Epithelial cell of esophagus (primary cell): ENCODE measurements at regions not wholly inside any gene's neighbourhood (a gene's known extent, or its start where the extent isn't known, plus 50 kb on each side); places are given as distances from the start of the nearest gene placed in this dataset.

Experiments used
- DNase-seq: peaks from one replicate; pipeline ENCODE4 v3.0.0; 2010; ENCODE audit warnings: low read depth
- H3K4me3 ChIP-seq: 2 replicates; pipeline ENCODE4 v1.5.1; 2011; ENCODE audit warnings: mild to moderate bottlenecking, low read length, control low read depth
- TF ChIP-seq, protein P1 (sequence below): IDR thresholded peaks from 2 replicates; pipeline ENCODE4 v1.5.1; 2011; ENCODE audit warnings: low read depth, mild to moderate bottlenecking, low read length, control low read depth, inconsistent platforms; ENCODE audit not compliant: insufficient read depth; ENCODE audit errors: missing control alignments

DNA sequence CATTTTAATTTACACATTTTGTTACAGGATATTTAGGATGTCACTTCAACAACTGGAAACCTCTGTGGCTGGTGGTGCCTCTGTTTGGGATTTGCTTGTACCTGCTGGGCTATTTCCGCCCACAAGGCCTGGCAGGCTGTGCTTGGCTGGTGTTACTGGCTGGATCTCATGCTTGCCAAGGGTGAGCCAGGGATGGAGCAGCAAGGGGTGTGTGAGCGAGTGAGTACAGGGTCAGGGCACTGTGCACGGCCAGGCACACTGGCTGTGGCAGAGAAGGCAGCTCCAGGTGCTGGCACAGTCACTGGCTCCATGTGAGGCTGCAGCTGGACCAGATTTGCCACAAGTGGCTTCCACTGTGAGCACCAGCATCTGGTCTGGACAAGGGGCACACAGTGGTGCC lies 1254.8 kb downstream of the SLITRK5 start:
- DNase-seq: no peak
- no peak overlapping the region for H3K4me3 ChIP-seq
- TF ChIP-seq, protein P1, sequence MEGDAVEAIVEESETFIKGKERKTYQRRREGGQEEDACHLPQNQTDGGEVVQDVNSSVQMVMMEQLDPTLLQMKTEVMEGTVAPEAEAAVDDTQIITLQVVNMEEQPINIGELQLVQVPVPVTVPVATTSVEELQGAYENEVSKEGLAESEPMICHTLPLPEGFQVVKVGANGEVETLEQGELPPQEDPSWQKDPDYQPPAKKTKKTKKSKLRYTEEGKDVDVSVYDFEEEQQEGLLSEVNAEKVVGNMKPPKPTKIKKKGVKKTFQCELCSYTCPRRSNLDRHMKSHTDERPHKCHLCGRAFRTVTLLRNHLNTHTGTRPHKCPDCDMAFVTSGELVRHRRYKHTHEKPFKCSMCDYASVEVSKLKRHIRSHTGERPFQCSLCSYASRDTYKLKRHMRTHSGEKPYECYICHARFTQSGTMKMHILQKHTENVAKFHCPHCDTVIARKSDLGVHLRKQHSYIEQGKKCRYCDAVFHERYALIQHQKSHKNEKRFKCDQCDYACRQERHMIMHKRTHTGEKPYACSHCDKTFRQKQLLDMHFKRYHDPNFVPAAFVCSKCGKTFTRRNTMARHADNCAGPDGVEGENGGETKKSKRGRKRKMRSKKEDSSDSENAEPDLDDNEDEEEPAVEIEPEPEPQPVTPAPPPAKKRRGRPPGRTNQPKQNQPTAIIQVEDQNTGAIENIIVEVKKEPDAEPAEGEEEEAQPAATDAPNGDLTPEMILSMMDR: no peak

DNA sequence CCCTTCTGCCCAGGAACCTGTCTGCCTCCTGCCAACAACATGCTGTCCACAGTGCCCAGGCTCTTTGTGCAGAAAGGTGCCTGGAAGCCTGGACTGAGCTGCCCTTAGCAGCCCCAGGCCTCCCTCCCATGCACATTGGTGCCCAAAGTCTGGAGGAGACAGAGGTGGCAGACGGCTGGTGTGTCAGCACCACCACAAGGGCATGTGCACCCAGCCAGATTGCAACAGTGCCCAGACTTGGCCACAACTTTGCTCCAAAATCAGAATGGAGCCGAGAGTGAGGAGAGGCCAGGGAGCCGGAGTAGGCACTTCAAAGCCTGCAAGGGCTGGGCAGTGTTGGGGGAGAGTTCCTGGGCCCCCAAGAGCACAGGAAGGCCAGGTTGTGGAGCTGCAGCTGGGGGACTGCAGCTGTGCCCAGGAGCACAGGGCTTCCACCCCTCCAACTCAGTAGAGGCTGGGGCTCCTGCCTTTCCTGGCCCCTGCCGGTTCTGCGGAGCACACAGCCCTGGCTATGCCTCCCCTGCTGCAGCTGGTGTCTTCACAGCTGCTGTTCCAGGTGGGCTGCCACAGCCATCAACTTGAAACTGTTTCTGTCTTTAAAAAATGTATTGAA lies 1255.8 kb downstream of the SLITRK5 start:
- TF ChIP-seq, protein P1: no peak

DNA sequence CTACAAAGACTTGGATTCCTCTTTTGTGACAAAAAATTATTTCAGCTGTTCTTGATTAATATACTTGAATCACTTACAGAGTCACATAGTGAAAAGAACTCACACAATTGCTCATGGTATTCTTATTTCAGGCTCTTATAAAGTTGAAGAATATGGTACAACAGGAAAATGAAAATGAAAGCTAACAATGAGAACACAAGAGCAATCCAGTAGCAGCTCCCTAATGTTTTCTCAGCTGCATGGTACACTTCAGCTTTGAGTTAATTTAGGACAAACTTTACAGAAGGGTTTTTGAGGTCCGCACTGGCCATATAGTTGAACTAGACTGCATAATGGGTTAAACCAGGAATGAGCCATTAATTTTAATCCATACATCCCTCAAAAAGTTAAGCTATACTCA lies 1261.8 kb downstream of the SLITRK5 start:
- no peak for DNase-seq
- no peak overlapping the region for H3K4me3 ChIP-seq
- TF ChIP-seq, protein P1: no peak

More for the DNA sequence above, 1255.8 kb downstream of the SLITRK5 start:
- H3K4me3 ChIP-seq: no peak overlapping the region
- DNase-seq: no peak

DNA sequence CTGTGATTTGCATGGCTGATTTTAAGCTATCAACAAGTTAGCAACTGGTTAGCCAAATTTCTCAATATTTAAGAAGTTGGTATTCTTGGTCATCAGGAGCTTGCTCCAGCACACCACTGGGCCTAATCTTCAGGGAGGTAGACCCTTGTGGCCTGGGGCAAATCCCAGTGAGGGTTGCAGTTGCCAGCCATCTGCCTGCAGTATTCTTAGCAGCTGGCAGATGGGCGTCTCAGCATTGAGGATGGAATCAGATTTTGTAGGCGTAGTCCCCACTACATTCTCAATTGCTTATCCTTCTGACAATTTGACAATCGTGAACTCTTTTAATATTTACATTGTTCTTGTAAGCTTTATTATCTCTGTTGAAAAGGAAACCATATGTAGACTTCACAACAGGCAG lies 1266.2 kb downstream of the SLITRK5 start:
- no peak for DNase-seq
- TF ChIP-seq, protein P1: no peak

DNA sequence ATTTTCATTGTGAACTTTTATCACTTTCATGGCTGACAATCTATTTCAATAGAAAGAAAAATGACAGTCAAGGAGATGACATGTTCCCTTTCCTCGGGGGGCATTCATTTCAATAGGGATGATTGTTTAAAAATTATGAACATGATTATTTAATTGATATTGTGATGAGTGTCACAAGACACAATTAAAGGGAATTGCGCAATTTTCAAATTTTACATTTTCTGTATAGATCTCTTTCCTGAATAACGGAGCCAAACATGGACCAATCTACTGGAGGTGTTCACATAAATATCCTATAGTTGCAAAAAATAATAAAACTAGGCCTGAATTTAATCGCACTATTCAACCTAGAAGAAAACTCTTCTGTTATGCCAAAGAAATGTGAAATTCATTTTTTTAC lies 1274.6 kb downstream of the SLITRK5 start:
- DNase-seq: no peak
- H3K4me3 ChIP-seq: no peak overlapping the region
- TF ChIP-seq, protein P1: no peak

More for the DNA sequence above, 1266.2 kb downstream of the SLITRK5 start:
- no peak overlapping the region for H3K4me3 ChIP-seq

DNA sequence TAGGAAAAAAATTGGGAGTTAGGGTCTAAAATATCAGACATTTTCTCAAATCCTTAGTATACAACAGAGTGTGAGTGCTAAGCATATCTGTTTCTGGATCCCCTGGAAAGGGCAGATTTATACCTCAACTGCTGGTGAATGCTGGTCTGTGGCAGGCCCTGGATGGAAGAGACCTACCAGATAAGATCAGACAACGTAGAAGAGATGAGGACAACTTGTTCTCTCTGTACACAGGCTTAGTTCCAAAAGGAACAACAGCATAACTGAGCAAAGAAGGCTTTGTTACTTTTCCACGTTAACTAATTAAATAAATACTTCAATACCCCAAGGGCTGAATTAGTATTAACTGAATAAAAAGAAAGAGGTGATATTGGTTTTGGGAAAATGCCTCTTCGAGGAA lies 1277.3 kb downstream of the SLITRK5 start:
- H3K4me3 ChIP-seq: no peak overlapping the region
- no peak for DNase-seq
- TF ChIP-seq, protein P1: no peak

DNA sequence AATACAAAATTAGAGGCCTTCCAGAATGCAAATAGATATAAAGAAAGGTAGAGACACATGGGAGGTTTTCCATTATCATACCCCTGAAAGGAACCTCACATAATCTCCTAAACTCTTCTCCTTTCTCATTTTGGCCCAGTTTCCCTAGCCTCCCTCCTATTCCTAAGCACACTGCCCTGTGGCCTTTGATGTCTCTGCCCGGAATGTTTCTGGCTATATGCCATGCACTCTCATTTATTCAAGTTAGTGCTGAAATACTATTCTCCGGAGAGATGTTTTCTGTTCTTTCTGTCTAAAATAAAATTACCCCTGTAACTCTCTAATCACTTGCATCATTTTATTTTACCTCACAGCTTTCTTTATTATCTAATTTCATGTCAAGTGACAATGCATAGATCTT lies 1287.7 kb downstream of the SLITRK5 start:
- peak; percentile 2 for DNase-seq
- no peak overlapping the region for H3K4me3 ChIP-seq
- TF ChIP-seq, protein P1: no peak
